Smooth muscle cell (in vitro differentiated cells): ENCODE measurements at regions not wholly inside any gene's neighbourhood (a gene's known extent, or its start where the extent isn't known, plus 50 kb on each side); places are given as distances from the start of the nearest gene placed in this dataset.

Source experiments
- DNase-seq: peaks from one replicate; lab custom pipeline; 2025; ENCODE audit not compliant: unreplicated experiment; lab: John Stamatoyannopoulos, UW
- H2AFZ ChIP-seq: fragments of 200-600 bp; sonication (generic); 2 replicates; pipeline ENCODE4 v1.6.0; 2016; ENCODE audit warnings: antibody characterized with exemption, low read depth, mild to moderate bottlenecking
- H3F3A ChIP-seq: fragments of 200-600 bp; sonication (generic); 2 replicates; pipeline ENCODE4 v1.6.0; 2017; ENCODE audit warnings: antibody characterized with exemption, low read depth
- H3K27ac ChIP-seq: fragments of 200-600 bp; sonication (generic); 2 replicates; pipeline ENCODE4 v1.5.1; 2016; ENCODE audit warnings: low read depth, mild to moderate bottlenecking
- H3K27me3 ChIP-seq: fragments of 200-600 bp; sonication (generic); 2 replicates; pipeline ENCODE4 v1.6.1; 2016; ENCODE audit warnings: low read depth, mild to moderate bottlenecking
- H3K36me3 ChIP-seq: fragments of 200-600 bp; sonication (generic); 2 replicates; pipeline ENCODE4 v1.5.1; 2016; ENCODE audit warnings: low read depth
- H3K4me1 ChIP-seq: fragments of 200-600 bp; sonication (generic); 2 replicates; pipeline ENCODE4 v1.5.1; 2016; ENCODE audit warnings: low read depth
- H3K4me2 ChIP-seq: fragments of 200-600 bp; sonication (generic); 2 replicates; pipeline ENCODE4 v1.6.0; 2016; ENCODE audit warnings: mild to moderate bottlenecking
- H3K4me3 ChIP-seq: fragments of 200-600 bp; sonication (generic); 2 replicates; pipeline ENCODE4 v1.5.1; 2016; ENCODE audit warnings: mild to moderate bottlenecking
- H3K79me2 ChIP-seq: fragments of 200-600 bp; sonication (generic); 2 replicates; pipeline ENCODE4 v1.6.0; 2016; ENCODE audit warnings: low read depth, mild to moderate bottlenecking
- H3K9ac ChIP-seq: fragments of 200-600 bp; sonication (generic); 2 replicates; pipeline ENCODE4 v1.6.0; 2016; ENCODE audit warnings: low read depth
- H3K9me3 ChIP-seq: fragments of 200-600 bp; sonication (generic); replicated peaks from 2 replicates; pipeline ENCODE4 v1.5.1; 2016; ENCODE audit warnings: low read depth
- H4K20me1 ChIP-seq: fragments of 200-600 bp; sonication (generic); 2 replicates; pipeline ENCODE4 v1.6.0; 2016; ENCODE audit warnings: low read depth
- CTCF ChIP-seq: fragments of 200-600 bp; sonication (generic); IDR thresholded peaks from 2 replicates; pipeline ENCODE4 v1.5.1; 2017; ENCODE audit warnings: borderline replicate concordance, mild to moderate bottlenecking, antibody characterized with exemption; ENCODE audit not compliant: insufficient read depth, poor library complexity, severe bottlenecking
- WGBS: methylation state at CpG from one replicate; pipeline ENCODE4 v1.1.7; 2016; ENCODE audit warnings: low lambda C conversion rate; 5-methylcytosine and 5-hydroxymethylcytosine counted together

- Histone ChIP-seq H4K20me1 (no peaks in the 10 kb centered on the region), H3K4me2 (no peak overlapping the region), H3K27me3 (no peaks in the 10 kb centered on the region), H3K9ac (no peak overlapping the region), H3K27ac (no peak overlapping the region), H3K4me3 (no peak overlapping the region), H3K9me3 (no peaks in the 10 kb centered on the region), H2AFZ (no peak overlapping the region), H3K4me1 (peaks cover 5% of the 10 kb centered on the region), H3F3A (no peaks in the 10 kb centered on the region), H3K36me3 (no peaks in the 10 kb centered on the region), H3K79me2 (no peaks in the 10 kb centered on the region)
- no peak for DNase-seq
- no peak for TF ChIP-seq CTCF
- WGBS = 80% methylated on average over 9 of the region's 9 CpGs
Observed at GRCh38 chr2:2586931-2587330, 255.9 kb upstream of the MYT1L start.

DNA sequence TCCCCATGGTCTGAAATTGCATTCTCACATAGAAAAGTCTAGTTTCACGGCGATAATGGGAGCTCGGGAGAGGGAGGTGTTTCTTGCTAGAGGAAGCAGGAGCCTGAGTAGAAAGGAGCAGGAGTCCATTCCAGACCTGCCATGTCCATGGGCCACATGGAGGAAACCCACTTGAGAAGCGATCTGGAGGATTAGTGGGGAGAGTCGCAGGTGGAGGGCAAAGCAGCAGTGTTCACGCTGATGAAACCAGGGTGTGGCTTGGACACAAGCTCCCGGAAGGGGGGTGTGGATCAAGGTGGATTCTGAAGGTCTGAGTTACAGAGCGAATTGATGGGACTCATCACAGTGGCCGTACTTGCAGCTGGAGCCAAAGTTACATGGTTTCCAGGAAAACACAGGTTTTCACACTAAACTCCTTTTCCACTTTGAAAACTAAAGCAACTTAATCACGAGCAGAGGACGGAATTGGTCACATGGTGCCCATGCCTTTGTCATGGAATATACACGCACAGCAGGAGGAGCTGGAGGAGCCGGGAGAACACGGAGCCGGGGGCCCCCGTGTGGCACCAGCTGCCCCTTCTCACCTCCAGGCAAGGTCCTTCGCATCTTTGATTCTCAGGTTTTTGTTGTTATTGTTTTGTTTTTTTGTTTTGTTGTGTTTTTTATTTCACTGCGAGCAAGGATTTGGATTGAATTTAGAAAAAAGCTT, 255.1 kb upstream of the MYT1L start:
- no peak for DNase-seq
- WGBS = 86% methylated on average over 18 of the region's 18 CpGs
- no peaks in the 10 kb centered on the region for H4K20me1 ChIP-seq
- H3K27ac ChIP-seq = no peak overlapping the region
- H3K9ac ChIP-seq = no peak overlapping the region
- H3K79me2 ChIP-seq = no peaks in the 10 kb centered on the region
- H3K4me1 ChIP-seq = peaks cover 5% of the 10 kb centered on the region
- TF ChIP-seq CTCF = no peak
- no peaks in the 10 kb centered on the region for H3F3A ChIP-seq
- no peak overlapping the region for H2AFZ ChIP-seq
- H3K4me3 ChIP-seq = no peak overlapping the region
- no peaks in the 10 kb centered on the region for H3K9me3 ChIP-seq
- H3K4me2 ChIP-seq = no peak overlapping the region
- H3K27me3 ChIP-seq = no peaks in the 10 kb centered on the region
- no peaks in the 10 kb centered on the region for H3K36me3 ChIP-seq

- Histone ChIP-seq H2AFZ (no peak overlapping the region), H3K79me2 (no peaks in the 10 kb centered on the region), H3K9me3 (no peaks in the 10 kb centered on the region), H3F3A (no peaks in the 10 kb centered on the region), H3K4me1 (peaks cover 5% of the 10 kb centered on the region), H3K4me3 (no peak overlapping the region), H3K4me2 (no peak overlapping the region), H3K27ac (no peak overlapping the region), H3K27me3 (no peaks in the 10 kb centered on the region), H3K36me3 (no peaks in the 10 kb centered on the region), H3K9ac (no peak overlapping the region), H4K20me1 (no peaks in the 10 kb centered on the region)
- TF ChIP-seq CTCF = no peak
- WGBS = 90% methylated on average over 7 of the region's 7 CpGs
- no peak for DNase-seq
Observed at GRCh38 chr2:2582998-2583545, 252.0 kb upstream of the MYT1L start.
